ENCODE measurements at regions not wholly inside any gene's neighbourhood (a gene's known extent, or its start where the extent isn't known, plus 50 kb on each side); places are given as distances from the start of the nearest gene placed in this dataset.
A peak's percentile ranks its signal among the peaks of the same experiment; 100 is the strongest.
"Not testable (repeated sequence)": the region's sequence is repeated elsewhere in the genome, so short reads cannot be mapped to it uniquely, and the experiment has no call there.

DNA sequence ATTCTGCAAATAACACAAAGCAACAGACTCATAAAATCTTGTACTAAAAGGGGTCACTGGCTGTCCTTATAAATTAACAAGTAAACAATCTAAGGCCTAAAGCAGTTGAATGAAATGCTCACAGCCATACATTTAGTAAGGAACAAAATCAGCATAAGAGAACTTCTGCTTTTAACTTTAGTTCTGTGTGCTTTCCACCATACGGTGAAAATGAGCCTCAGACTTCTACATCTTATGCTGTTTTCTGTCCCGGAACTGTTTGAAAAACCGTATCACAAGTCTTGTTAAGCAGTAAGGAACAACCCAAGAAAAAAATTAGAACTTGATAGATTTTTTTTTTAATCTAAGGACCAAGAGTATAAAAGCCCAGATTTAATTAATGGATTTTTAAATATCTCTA is 549.1 kb upstream of the MIR17HG start:
- no peak for DNase-seq

- no peak for DNase-seq
Measured at GRCh38 chr13:90800082-90800746, 547.3 kb upstream of the MIR17HG start.

GRCh38 chr13:90801621-90802020 is 545.9 kb upstream of the MIR17HG start:
- no peak for DNase-seq

DNA sequence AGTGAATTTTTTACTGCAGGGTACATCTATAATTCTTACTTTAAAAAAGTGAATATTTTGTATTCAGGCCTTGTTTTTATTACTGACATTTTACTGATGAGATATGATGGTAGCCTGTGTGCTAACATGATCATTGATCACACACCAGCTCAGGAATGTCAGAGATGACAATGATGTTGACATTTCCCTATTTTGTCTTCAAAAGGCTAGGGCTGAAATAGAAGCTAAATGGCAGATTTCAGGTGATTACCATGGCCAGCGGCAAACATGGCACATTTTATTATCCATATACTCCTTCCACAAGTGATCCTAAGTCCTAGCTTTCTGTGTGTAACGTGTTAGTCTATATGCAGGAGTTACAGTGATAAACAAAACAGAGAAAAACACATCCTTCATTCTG is 544.3 kb upstream of the MIR17HG start:
- no peak for DNase-seq

DNA sequence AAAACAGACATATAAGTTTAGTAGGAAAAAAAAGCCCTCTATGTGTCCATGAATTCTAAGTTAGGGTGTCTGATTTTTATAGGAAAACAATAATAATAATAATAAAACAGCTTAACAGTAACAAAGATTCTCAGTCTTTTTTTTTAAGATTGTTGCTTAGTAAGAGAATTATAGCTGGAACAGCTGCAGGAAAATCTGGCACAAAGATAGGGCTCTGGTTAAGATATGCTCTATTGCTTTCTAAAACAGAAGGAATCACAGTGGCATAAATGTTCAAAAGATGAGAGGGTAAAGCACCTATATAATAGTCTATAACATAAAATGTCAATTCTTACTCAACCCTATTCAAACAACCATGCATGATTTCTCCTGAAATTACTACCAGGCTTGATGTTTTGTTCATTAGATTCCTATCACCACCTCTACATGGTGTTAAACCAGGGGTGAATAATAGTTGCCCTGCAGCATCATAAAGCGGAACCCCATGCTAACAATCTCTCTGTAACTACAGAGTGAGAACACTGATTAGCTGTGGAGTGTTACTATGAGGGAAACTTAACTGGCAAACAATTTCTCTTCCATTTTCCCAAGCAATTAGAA is 541.4 kb upstream of the MIR17HG start:
- DNase-seq = no peak

- DNase-seq = no peak
Measured at GRCh38 chr13:90806892-90807291, 540.6 kb upstream of the MIR17HG start.

GRCh38 chr13:90808838-90809237 is 538.6 kb upstream of the MIR17HG start:
- DNase-seq = no peak

DNA sequence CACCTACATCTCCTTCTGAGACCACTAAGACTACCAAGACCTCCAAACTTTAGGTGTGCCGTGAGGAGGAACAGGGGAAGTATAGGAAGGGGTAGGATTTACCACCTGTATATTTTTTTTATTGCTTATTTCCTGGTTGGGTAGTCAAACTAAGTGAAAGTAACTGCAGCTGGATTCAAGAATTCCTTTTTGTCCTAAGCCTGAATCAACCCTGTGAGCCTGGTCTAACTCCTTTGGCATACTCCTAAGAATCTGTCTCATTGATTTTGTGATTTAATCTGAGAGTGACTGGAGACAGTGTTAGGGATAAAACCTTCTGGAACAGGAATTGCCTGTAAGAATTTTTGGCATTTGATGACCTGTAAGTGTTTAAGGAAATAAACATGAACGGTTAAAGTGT is 523.5 kb upstream of the MIR17HG start:
- DNase-seq = no peak

DNA sequence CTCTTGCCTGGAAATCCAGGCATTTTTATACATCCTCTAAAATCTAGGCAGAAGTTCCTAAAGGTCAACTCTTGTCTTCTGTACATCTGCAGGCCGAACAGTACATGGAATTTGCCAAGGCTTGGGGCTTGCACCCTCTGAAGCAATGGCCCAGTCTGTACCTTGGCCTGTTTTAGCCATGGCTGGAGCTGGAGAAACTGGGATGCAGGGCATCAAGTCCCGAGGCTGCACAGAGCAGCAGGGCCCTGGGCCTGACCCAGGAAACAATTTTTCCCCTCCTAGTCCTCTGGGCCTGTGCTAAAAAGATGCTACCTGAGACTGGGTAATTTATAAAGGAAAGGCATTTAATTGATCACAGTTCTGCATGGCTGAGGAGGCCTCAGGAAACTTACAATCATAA is 520.8 kb upstream of the MIR17HG start:
- no peak for DNase-seq

DNA sequence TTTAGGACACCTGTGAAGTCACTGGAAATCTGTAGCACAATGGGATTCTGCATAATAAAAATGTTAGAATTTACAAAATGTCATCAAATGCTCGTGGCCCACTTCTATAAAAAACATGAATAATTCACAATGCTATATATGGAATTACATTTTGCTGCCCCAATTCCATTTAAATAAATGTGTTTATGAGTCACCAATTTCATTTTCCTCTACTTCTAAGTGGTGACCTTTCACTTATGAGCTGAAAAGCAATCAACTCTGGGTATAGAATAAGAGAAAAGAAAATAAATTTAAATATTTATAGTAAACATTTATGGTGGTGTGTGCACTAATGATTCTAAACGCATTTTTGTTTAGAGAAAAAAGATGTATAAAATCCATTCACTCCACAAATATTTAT is 516.7 kb upstream of the MIR17HG start:
- DNase-seq = no peak

DNA sequence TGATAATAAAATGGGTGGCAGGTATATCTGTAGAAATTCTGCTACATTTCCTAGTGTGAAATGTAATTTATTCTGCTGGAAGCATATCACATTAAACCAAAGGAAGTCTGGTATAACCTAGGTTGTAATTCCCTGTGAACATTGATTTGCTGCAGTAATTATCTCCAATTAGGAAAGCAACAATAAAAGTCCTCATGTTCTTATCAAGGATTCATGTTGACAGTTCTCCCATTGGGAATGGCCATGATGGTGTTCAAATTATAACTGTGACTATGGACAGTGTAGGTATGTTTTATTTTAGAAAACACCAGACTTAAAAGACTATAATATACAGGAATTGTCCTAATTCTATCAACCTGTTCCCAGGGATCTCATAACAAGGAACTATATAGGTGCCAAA is 513.5 kb upstream of the MIR17HG start:
- no peak for DNase-seq

GRCh38 chr13:90834700-90835099 is 512.8 kb upstream of the MIR17HG start:
- DNase-seq = no peak

GRCh38 chr13:90835826-90836225 is 511.7 kb upstream of the MIR17HG start:
- DNase-seq = no peak

- no peak for DNase-seq
Measured at GRCh38 chr13:90838317-90838960, 509.0 kb upstream of the MIR17HG start.

DNA sequence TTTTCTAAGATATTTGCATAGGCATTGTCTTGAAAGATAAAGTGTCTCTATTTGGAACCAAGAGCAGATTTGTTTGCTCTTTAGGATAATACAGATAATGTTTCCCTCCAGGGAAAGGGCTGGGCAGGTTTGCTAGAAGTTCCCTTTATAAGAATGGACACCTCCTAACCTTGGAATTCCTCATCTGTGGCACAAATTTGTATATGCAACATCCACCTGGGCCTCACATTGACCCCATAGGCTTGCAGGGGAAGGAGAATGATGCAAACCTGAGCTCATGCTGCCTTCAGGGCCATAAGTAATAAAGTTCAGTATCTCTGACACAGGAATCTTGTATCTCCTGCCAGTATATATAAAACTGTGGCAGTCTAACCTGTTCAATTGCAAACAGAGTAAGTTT is 508.4 kb upstream of the MIR17HG start:
- DNase-seq = no peak

DNA sequence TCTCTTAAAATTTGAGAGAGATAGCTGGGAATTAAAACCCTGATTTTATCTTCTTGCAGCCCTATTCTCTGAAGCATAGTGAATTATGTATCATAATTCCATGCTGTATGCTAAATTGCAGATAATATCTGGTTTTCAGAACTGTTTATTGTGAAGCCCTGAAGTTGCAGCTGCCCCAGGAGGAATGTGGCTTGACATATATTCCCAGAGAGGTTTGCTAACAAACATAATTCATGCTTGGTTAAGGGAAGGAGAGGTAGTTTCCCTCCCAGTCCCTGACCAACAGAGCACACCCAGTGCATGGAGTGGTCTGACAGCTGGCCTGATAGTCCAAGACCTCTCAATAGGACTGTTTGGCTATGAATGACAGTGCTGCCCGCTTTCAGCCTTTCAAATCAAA is 500.6 kb upstream of the MIR17HG start:
- no peak for DNase-seq

DNA sequence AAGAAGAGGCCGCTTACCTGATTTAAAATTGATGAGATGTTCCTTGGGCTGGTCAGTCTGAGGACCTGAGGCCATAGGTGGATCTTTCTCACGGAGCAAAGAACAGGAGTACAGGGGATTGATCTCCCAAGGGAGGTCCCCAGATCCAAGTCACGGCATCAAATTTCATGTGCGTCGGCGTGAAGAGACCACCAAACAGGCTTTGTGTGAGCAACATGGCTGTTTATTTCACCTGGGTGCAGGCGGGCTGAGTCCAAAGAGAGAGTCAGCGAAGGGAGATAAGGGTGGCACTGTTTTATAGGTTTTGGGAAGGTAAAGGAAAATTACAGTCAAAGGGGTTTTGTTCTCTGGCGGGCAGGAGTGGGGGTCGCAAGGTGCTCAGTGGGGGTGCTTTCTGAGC is 493.8 kb upstream of the MIR17HG start:
- not testable (repeated sequence) for DNase-seq

DNA sequence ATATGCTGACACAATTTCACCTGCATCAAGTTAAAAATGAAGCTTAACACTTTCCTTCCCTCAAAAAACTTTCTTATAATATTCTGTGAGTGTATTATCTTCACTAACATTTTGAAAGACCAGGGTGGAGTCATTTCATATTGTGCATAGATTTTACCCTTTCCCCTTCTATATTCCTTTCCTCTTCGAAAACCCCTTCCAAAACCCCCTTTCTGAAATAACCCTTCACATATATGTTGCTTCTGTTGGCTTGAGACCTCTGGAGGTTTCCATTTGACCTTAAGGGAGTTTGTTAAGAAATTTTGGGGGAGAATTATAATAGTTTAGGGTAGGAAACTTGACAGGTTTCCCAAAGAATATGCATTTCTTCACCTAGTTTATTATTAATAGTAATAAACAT is 489.6 kb upstream of the MIR17HG start:
- no peak for DNase-seq

DNA sequence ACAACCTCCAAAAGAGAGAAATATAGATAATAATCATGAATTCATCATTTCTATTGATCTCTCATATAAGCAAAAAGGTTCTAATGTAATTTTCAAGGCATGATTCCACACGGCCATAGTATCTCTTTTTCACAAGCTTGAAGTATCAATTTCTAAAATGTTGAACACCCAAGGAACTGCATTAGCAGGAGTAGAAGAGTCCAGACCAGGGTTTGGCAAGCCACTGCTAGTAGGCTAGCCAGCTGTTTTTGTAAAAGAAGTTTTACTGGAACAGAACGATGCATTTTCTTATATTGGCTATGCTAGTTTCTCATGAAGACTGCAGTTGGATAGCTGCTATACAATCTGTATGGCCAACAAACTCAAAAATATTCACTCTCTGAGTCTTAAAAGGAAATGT is 481.5 kb upstream of the MIR17HG start:
- DNase-seq = no peak

- peak; percentile 59 for DNase-seq
Measured at GRCh38 chr13:90867336-90867683, 480.2 kb upstream of the MIR17HG start.

- DNase-seq = peak; percentile 1
Measured at GRCh38 chr13:90868321-90868920, 479.1 kb upstream of the MIR17HG start.

- DNase-seq = no peak
Measured at GRCh38 chr13:90869580-90869979, 477.9 kb upstream of the MIR17HG start.

DNA sequence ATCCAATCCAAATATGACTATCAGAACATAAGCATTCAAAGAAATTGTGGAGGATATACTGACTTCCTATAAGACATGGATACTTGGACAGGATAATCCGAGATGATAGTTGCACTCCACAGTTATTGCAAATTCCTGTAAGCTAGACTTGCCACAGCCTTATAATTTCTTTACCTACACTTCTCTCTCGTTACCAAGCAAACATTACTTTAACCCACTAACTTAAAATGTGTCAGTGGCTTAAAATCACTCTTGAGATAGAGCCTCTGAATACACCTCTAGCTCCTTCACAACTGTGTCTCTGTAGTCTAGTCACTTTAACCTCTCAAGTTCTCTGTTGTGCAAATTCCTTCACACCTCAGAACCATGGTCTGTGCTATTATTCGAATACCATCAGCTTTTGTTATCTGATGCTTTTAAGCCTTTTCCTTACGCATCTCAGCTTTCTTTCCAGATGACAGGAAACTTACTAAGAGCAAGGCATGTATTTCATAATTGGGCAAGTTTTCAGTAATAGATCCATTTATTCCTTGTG is 474.9 kb upstream of the MIR17HG start:
- DNase-seq = no peak

DNA sequence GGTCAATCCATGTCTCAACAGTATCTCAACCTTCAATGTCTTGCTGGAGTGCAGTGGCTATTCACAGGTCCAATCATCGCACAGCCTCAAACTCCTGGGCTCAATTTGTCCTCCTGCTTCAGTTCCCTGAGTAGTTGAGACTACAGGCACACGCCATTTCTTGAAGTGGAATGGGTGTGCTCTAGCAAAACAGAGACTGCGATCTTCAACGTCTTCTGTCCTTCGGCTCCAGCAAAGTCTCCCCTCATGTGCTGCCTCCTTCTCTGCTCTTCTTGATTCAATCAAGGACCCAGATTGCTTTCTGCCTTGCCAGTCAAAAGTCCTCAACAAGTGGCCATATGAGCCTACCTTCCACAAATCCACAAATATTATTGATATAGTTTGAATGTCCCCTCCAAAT is 466.7 kb upstream of the MIR17HG start:
- DNase-seq = no peak

Data from activated CD4-positive, alpha-beta T cell treated with anti-CD3 and anti-CD28 coated beads, Interleukin-2, amount 50 U/mL, for 16 hours (primary cell).